Parathyroid adenoma (tissue), 2 donors: ENCODE measurements at regions not wholly inside any gene's neighbourhood (a gene's known extent, or its start where the extent isn't known, plus 50 kb on each side); places are given as distances from the start of the nearest gene placed in this dataset.

ENCODE experiments used
- H2AFZ ChIP-seq: fragments of 300-600 bp; sonication (generic); one replicate; pipeline ENCODE4 v1.7.0; 2017; ENCODE audit warnings: antibody characterized with exemption, mild to moderate bottlenecking
- H3K27ac ChIP-seq: fragments of 300-600 bp; sonication (generic); one replicate; pipeline ENCODE4 v1.7.0; 2017
- H3K27me3 ChIP-seq: fragments of 300-600 bp; sonication (generic); one replicate; pipeline ENCODE4 v1.7.0; 2017; ENCODE audit warnings: low read length; ENCODE audit not compliant: control insufficient read depth, insufficient read depth
- H3K36me3 ChIP-seq: fragments of 300-600 bp; sonication (generic); one replicate; pipeline ENCODE4 v1.7.0; 2017; ENCODE audit warnings: low read length; ENCODE audit not compliant: control insufficient read depth, insufficient read depth
- H3K4me1 ChIP-seq: fragments of 300-600 bp; sonication (generic); one replicate; pipeline ENCODE4 v1.7.0; 2017; ENCODE audit warnings: control low read depth
- H3K4me2 ChIP-seq: fragments of 300-600 bp; sonication (generic); one replicate; pipeline ENCODE4 v1.7.0; 2017; ENCODE audit warnings: low read length
- H3K4me3 ChIP-seq: fragments of 300-600 bp; sonication (generic); one replicate; pipeline ENCODE4 v1.7.0; 2017; ENCODE audit warnings: low read depth, low read length
- H3K79me2 ChIP-seq: fragments of 300-600 bp; sonication (generic); one replicate; pipeline ENCODE4 v1.7.0; 2017; ENCODE audit warnings: control low read depth
- H3K9ac ChIP-seq: fragments of 300-600 bp; sonication (generic); one replicate; pipeline ENCODE4 v1.7.0; 2017; ENCODE audit warnings: mild to moderate bottlenecking
- H3K9me3 ChIP-seq: fragments of 300-600 bp; sonication (generic); one replicate; pipeline ENCODE4 v1.7.0; 2017; ENCODE audit warnings: low read length; ENCODE audit not compliant: control insufficient read depth
- CTCF ChIP-seq: fragments of 300-600 bp; sonication (generic); IDR thresholded peaks from one replicate; pipeline ENCODE4 v1.7.0; 2017; ENCODE audit warnings: antibody characterized with exemption, mild to moderate bottlenecking
- donor health status: primary hyperparathyroidism.

- Histone ChIP-seq H3K27ac (no peak overlapping the region), H2AFZ (no peak overlapping the region), H3K27me3 (no peaks in the 10 kb centered on the region), H3K4me2 (no peak overlapping the region), H3K4me3 (no peak overlapping the region), H3K36me3 (no peaks in the 10 kb centered on the region), H3K9ac (no peak overlapping the region), H3K79me2 (no peaks in the 10 kb centered on the region), H3K9me3 (no peaks in the 10 kb centered on the region), H3K4me1 (no peaks in the 10 kb centered on the region)
- no peak for TF ChIP-seq CTCF
Measured at GRCh38 chr6:4625557-4625956, 150.6 kb upstream of the CDYL start.

GRCh38 chr6:4624726-4625125 is 151.5 kb upstream of the CDYL start:
- TF ChIP-seq CTCF: no peak
- H3K79me2 ChIP-seq: no peaks in the 10 kb centered on the region
- H3K9me3 ChIP-seq: no peaks in the 10 kb centered on the region
- H3K4me2 ChIP-seq: no peak overlapping the region
- H3K9ac ChIP-seq: no peak overlapping the region
- H3K27ac ChIP-seq: no peak overlapping the region
- no peaks in the 10 kb centered on the region for H3K27me3 ChIP-seq
- H3K36me3 ChIP-seq: no peaks in the 10 kb centered on the region
- H2AFZ ChIP-seq: no peak overlapping the region
- H3K4me1 ChIP-seq: no peaks in the 10 kb centered on the region
- no peak overlapping the region for H3K4me3 ChIP-seq

DNA sequence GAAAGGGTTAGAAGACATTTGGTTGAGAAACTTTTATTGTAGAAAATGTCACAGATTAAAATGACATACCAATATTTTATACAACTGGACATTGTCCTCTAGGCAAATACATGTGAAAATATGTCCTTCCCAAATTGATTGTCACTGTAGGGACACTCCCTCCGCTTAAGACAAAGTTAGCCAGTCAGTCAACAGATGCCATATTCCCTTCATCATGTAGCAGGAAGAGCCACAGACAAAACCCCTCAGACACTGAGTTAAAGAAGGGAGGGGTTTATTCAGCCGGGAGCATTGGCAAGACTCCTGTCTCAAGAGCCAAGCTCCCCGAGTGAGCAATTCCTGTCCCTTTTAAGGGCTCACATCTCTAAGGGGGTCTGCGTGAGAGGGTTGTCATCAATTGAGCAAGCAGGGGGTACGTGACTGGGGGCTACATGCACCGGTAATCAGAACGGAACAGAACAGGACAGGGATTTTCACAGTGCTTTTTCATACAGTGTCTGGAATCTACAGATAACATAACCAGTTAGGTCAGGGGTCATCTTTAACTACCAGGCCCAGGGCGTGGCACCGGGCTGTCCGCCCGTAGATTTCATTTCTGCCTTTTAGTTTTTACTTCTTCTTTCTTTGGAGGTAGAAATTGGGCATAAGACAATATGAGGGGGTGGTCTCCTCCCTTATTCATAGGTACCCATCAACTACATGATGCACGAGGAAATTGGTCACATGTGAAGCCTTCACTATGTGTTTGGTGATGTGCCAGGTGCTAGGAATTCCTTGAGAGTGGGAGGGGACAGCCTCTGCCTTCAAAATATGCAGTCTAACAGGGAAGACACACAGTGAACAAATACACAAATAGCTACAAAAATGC is 155.7 kb upstream of the CDYL start:
- no peaks in the 10 kb centered on the region for H3K9me3 ChIP-seq
- H3K79me2 ChIP-seq: no peaks in the 10 kb centered on the region
- H3K36me3 ChIP-seq: no peaks in the 10 kb centered on the region
- no peak for TF ChIP-seq CTCF
- no peak overlapping the region for H2AFZ ChIP-seq
- no peaks in the 10 kb centered on the region for H3K4me1 ChIP-seq
- no peaks in the 10 kb centered on the region for H3K27me3 ChIP-seq
- H3K27ac ChIP-seq: no peak overlapping the region
- no peak overlapping the region for H3K4me2 ChIP-seq
- H3K9ac ChIP-seq: no peak overlapping the region
- H3K4me3 ChIP-seq: no peak overlapping the region

- Histone ChIP-seq H3K9me3 (no peaks in the 10 kb centered on the region), H3K27me3 (no peaks in the 10 kb centered on the region), H3K9ac (no peak overlapping the region), H3K79me2 (no peaks in the 10 kb centered on the region), H3K27ac (no peak overlapping the region), H2AFZ (no peak overlapping the region), H3K4me2 (no peak overlapping the region), H3K4me1 (no peaks in the 10 kb centered on the region), H3K4me3 (no peak overlapping the region), H3K36me3 (no peaks in the 10 kb centered on the region)
- no peak for TF ChIP-seq CTCF
Measured at GRCh38 chr6:4616311-4616710, 159.9 kb upstream of the CDYL start.

- Histone ChIP-seq H3K27ac (no peak overlapping the region), H3K9ac (no peak overlapping the region), H3K9me3 (no peaks in the 10 kb centered on the region), H3K36me3 (no peaks in the 10 kb centered on the region), H3K4me3 (no peak overlapping the region), H3K4me2 (no peak overlapping the region), H3K4me1 (no peaks in the 10 kb centered on the region), H3K27me3 (no peaks in the 10 kb centered on the region), H3K79me2 (no peaks in the 10 kb centered on the region), H2AFZ (no peak overlapping the region)
- no peak for TF ChIP-seq CTCF
Measured at GRCh38 chr6:4615891-4616290, 160.3 kb upstream of the CDYL start.
